Mesodermal cell (in vitro differentiated cells): ENCODE measurements at regions not wholly inside any gene's neighbourhood (a gene's known extent, or its start where the extent isn't known, plus 50 kb on each side); places are given as distances from the start of the nearest gene placed in this dataset.

Source experiments
- H3K27ac ChIP-seq: 2 replicates; pipeline ENCODE4 v1.7.0; 2013; ENCODE audit warnings: mild to moderate bottlenecking, low read depth, low read length, moderate library complexity; ENCODE audit not compliant: severe bottlenecking
- H3K36me3 ChIP-seq: 2 replicates; pipeline ENCODE4 v1.7.1; 2013; ENCODE audit warnings: mild to moderate bottlenecking, low read length, moderate library complexity; ENCODE audit not compliant: control insufficient read depth, insufficient read depth
- H3K4me1 ChIP-seq: one replicate; pipeline ENCODE4 v1.7.1; 2013; ENCODE audit warnings: mild to moderate bottlenecking, low read length; ENCODE audit not compliant: insufficient read depth, control insufficient read depth, poor library complexity, severe bottlenecking
- H3K4me3 ChIP-seq: 2 replicates; pipeline ENCODE4 v1.7.0; 2013; ENCODE audit warnings: low read length, control low read depth, mild to moderate bottlenecking; ENCODE audit not compliant: insufficient read depth, poor library complexity, severe bottlenecking; ENCODE audit errors: extremely low read depth
- H3K9me3 ChIP-seq: 2 replicates; pipeline ENCODE4 v1.7.1; 2013; ENCODE audit warnings: mild to moderate bottlenecking, low read length, moderate library complexity; ENCODE audit not compliant: control insufficient read depth
- WGBS, 2 experiments: methylation state at CpG; one replicate each; pipeline ENCODE4 v1.1.5; 2013; ENCODE audit warnings: missing lambda C conversion rate in 2 of 2; ENCODE audit not compliant: insufficient coverage in 2 of 2; 5-methylcytosine and 5-hydroxymethylcytosine counted together

DNA sequence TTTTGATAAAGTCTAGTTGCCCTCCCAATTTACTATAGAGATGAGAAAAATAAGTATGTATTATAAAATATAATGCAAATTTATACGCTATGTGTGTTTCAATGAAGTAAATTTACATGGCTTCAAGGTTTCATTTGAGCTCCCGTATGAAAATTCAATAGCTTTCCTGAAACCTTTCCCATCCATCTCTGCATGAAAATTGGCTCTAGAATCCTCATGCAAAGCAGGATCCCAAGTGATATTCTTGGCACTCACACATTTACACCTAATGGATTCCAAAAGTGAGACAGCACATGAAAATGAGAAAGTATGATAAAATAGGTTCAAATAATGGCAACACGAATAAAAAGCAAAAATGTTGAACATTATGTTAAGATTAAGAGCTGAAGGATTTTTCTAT, 1595.8 kb upstream of the SEL1L start:
- Histone ChIP-seq H3K4me3 (no peak overlapping the region), H3K4me1 (no peaks in the 10 kb centered on the region)
- WGBS, 2 experiments: 100% methylated on average over 1 of the region's 3 CpGs

DNA sequence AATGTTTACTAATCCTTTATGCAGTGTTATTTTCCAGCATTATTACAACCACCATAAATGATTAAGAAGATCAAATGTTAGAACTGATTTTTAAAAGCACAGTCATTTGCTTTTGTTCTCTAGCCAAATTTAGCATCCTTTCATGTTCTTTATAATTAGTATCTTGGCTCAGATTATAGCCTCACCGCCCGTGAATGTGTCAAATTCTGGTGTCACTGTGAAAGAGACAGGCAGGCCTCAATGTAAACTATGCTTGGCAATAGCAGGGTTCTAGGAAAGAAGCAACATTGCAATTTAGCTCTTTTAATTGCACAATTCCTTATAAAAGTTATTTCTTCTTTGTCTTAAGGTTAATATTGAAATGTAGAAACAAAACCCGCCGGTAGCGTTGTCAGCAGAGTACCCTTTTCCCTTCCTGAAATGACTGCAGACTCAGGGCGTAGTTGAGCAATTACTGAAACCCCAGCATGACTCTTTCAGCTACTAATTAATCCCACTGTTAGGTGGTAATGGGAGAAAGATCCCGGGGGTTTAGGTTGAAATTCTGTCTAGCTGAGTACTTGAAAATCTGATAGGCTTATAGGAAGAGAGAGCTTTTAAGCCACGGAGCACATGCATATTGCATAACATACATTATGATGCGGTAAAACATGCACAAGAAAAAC, 1600.5 kb upstream of the SEL1L start:
- no peaks in the 10 kb centered on the region for H3K36me3 ChIP-seq
- 47% methylated on average over 2 of the region's 9 CpGs; no CpG with 5 or more reads in 1 of the 2 experiments for WGBS, 2 experiments
- H3K4me3 ChIP-seq: no peak overlapping the region
- no peaks in the 10 kb centered on the region for H3K4me1 ChIP-seq
- H3K9me3 ChIP-seq: no peaks in the 10 kb centered on the region
- H3K27ac ChIP-seq: no peak overlapping the region

More for the DNA sequence above, 1595.8 kb upstream of the SEL1L start:
- Histone ChIP-seq H3K36me3 (no peaks in the 10 kb centered on the region), H3K27ac (no peak overlapping the region), H3K9me3 (no peaks in the 10 kb centered on the region)

DNA sequence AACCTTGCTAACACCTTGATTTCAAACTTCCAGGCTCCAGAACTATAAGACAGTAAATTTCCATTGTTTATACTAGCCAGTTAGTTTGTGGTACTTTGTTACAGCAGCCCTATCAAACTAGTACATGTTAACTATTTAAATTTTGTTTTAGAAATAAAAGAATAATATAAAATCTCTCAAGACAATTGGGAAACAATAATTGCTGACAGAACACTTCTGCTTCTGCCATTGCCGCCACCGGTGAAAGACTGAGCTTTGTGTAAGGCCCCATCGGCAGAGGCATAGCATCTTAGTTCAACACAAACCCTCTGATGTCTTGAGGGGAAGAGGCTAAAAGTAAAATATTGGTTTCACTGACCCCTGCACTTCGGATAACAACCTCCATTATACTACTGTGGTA, 1607.1 kb upstream of the SEL1L start:
- Histone ChIP-seq H3K4me1 (no peaks in the 10 kb centered on the region), H3K9me3 (no peaks in the 10 kb centered on the region), H3K36me3 (no peaks in the 10 kb centered on the region), H3K27ac (no peak overlapping the region), H3K4me3 (no peak overlapping the region)
- 100% methylated on average over 2 of the region's 4 CpGs; no CpG with 5 or more reads in 1 of the 2 experiments for WGBS, 2 experiments

DNA sequence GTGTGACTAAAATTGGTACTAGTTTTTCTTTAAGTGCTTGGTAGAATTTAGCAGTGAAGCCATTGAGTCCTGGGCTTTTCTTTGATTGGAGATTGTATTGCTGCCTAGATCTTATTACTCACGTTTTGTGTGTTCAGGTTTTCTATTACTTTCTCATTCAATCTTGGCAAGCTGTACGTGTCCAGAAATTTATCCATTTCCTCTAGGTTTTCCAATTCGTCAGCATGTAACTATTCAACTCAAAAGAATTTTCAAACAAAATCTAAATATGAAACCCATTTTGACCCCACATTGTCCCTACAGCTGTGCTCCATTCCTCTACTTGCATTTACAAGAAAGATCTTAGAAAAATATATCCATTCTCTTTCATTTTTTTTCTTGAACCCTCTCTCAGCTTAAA, 1613.4 kb upstream of the SEL1L start:
- Histone ChIP-seq H3K4me1 (no peaks in the 10 kb centered on the region), H3K36me3 (no peaks in the 10 kb centered on the region), H3K9me3 (no peaks in the 10 kb centered on the region), H3K27ac (no peak overlapping the region), H3K4me3 (no peak overlapping the region)
- WGBS, 2 experiments: 84 to 86% methylated on average over 3 of the region's 3 CpGs

DNA sequence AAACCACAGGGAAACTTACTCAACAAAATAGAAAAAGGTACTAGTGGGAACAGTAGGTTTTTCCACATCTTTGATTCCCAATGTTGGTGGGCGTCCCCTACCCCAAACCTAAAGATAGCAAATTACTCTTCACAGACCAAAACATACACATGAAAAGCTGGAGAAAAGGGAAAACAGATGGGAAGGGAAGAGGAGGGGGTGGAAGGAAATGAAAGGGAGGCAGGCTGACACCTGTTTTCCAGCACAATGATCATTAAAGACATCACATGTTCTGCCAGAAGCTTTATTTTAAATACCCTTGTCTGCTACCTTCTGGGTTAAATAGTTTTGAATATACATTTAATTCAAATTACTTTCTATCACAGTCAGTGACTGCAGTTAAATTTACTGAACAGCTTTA, 1617.9 kb upstream of the SEL1L start:
- Histone ChIP-seq H3K27ac (no peak overlapping the region), H3K36me3 (no peaks in the 10 kb centered on the region), H3K4me3 (no peak overlapping the region), H3K4me1 (no peaks in the 10 kb centered on the region), H3K9me3 (no peaks in the 10 kb centered on the region)
- WGBS, 2 experiments: no CpG with 5 or more reads among the region's 1 CpG

DNA sequence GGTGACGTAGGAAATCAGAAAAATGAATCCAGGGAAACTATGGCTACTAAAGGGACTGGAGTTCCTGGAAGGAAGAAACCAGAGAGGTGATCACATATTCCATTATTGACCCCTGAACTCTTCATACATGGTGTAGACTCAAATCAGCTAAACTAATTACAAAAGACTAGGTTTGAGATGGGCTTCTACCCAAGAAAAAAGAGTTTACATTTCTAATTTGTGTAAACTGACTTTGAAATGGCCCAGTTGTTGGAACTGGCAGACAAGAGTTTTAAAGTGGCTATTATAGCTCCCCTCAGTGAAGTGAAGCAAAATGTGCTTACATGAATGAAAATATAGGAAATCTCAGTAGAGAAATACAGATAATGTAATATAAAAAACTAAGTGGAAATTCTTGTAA, 1619.4 kb upstream of the SEL1L start:
- no peaks in the 10 kb centered on the region for H3K4me1 ChIP-seq
- no CpG with 5 or more reads among the region's 1 CpG for WGBS, 2 experiments
- no peaks in the 10 kb centered on the region for H3K36me3 ChIP-seq
- H3K4me3 ChIP-seq: no peak overlapping the region
- no peak overlapping the region for H3K27ac ChIP-seq
- no peaks in the 10 kb centered on the region for H3K9me3 ChIP-seq

DNA sequence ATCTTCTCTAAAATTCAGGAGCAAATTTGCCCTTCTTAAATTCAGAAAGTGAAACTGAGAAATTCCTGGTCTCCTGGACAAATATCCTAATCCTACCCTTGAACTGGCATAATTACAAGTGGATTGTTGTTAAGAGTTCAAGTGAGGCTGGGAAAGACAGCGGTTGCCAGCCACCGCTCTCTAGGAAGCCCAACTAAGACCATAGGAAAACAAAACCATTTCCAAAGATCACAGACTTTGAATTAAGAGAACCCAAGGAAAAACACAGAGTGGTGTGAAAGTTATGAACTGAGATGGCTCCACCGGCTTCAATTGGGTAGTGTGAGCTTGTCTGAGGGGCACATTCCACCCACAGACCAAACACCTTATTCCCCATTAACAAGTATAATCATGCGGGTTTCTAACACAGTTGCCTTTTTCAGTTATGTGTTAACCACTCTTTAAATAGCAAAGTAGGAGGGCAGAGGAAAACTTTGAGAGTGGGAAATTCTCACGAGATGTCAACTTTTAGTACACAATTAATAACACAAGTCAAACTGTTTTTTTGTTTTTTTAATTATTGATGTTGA, 1628.8 kb upstream of the SEL1L start:
- Histone ChIP-seq H3K27ac (no peak overlapping the region), H3K9me3 (no peaks in the 10 kb centered on the region), H3K4me1 (no peaks in the 10 kb centered on the region), H3K4me3 (no peak overlapping the region), H3K36me3 (no peaks in the 10 kb centered on the region)
- WGBS, 2 experiments: no CpG with 5 or more reads among the region's 5 CpGs

DNA sequence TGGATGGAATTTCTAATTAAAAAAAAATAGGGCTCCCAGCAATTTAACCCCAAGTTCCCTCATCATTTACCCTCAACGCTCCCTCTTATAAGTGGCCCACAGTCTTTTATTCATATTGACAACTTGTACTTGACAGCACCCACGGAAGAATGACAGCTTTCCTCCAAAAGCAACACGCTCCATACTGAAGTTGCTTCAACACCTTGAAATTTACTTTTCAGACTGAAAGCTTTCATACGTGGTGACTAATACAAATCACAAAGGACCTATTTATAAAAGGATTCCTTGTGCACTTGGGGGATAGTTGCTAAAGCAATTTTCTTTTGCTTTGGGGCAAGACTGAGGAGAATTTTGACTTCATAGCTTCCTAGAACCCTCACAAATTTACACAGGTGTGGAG, 1629.4 kb upstream of the SEL1L start:
- WGBS, 2 experiments: 81 to 86% methylated on average over 3 of the region's 4 CpGs
- Histone ChIP-seq H3K4me3 (no peak overlapping the region), H3K9me3 (no peaks in the 10 kb centered on the region), H3K27ac (no peak overlapping the region), H3K36me3 (no peaks in the 10 kb centered on the region), H3K4me1 (no peaks in the 10 kb centered on the region)

DNA sequence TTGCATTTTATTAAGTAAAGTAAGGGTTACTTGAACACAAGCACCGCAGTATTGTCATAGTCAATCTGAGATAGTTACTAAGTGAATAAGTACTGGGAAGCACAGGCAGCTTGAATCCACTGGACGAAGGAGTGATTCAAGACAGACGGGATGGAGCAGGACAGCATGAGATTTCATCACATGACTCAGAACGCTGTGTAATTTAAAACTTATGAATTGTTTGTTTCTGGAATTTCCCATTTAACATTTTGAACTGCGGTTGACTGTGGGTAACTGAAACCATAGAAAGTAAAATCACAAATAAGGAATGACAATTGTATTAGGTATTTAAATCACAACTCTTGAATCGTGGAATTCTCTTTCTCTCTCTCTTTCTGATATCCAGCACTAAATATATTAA, 1630.4 kb upstream of the SEL1L start:
- Histone ChIP-seq H3K4me1 (no peaks in the 10 kb centered on the region), H3K36me3 (no peaks in the 10 kb centered on the region), H3K27ac (no peak overlapping the region), H3K4me3 (no peak overlapping the region), H3K9me3 (no peaks in the 10 kb centered on the region)
- WGBS, 2 experiments: 92 to 96% methylated on average over 2 to 3 of the region's 6 CpGs

DNA sequence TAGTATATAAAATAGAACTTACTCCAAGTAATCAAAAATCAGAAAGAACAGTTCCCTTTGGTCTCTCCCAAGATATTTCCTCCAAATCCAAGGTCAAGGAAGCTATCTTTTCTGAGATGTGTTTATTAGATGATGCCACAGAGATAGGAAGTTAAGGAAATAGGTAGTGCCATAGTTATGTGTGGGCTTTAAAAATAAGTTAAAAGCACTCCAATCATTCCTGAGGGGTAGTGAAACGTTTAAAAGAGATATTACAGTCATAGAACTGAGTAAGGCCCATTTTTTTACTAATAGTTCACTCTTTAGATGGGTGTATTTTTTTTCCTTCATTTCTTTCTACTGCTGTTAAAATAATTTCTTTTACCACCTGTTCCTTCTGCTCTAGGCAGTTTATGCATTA, 1630.9 kb upstream of the SEL1L start:
- Histone ChIP-seq H3K9me3 (no peaks in the 10 kb centered on the region), H3K27ac (no peak overlapping the region), H3K4me3 (no peak overlapping the region), H3K36me3 (no peaks in the 10 kb centered on the region), H3K4me1 (no peaks in the 10 kb centered on the region)
- no CpG with 5 or more reads among the region's 1 CpG for WGBS, 2 experiments

DNA sequence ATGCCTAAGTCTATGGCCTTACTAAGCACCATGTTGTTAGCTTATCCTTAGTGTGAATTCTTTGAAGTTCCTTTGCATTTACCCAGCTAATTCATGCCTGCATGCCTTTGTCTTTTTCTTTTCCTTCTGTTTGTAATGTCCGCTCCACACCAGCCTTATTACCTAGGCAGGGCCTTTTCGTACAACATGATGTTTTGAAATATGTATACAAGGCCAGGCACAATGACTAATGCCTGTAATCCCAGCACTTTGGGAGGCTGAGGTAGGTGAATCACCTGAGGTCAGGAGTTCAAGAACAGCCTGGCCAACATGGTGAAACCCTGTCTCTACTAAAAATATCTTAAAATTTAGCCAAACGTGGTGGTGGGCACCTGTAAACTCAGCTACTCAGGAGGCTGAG, 1636.5 kb upstream of the SEL1L start:
- H3K4me1 ChIP-seq: no peaks in the 10 kb centered on the region
- WGBS, 2 experiments: 78 to 95% methylated on average over 1 to 3 of the region's 3 CpGs

More for the DNA sequence above, 1636.5 kb upstream of the SEL1L start:
- Histone ChIP-seq H3K9me3 (no peaks in the 10 kb centered on the region), H3K27ac (no peak overlapping the region), H3K36me3 (no peaks in the 10 kb centered on the region), H3K4me3 (no peak overlapping the region)
